GM19035 (cell line): ENCODE measurements at regions not wholly inside any gene's neighbourhood (a gene's known extent, or its start where the extent isn't known, plus 50 kb on each side); places are given as distances from the start of the nearest gene placed in this dataset.

Experiments used
- ATAC-seq: cut with Tn5 transposase; IDR thresholded peaks from one replicate; pipeline ENCODE4 v1.9.1; 2021; ENCODE audit not compliant: unreplicated experiment

GRCh38 chr1:192945390-192946130, 113.6 kb downstream of the UCHL5 start:
- no peak for ATAC-seq

- ATAC-seq, result no peak
Measured at GRCh38 chr1:192949783-192950182, 109.4 kb downstream of the UCHL5 start.

- no peak for ATAC-seq
Measured at GRCh38 chr1:192950926-192951325, 108.2 kb downstream of the UCHL5 start.

- peak; percentile 87 for ATAC-seq
Measured at GRCh38 chr1:192951691-192952460, 107.3 kb downstream of the UCHL5 start.

- no peak for ATAC-seq
Measured at GRCh38 chr1:192952646-192953045, 106.5 kb downstream of the UCHL5 start.

GRCh38 chr1:192954705-192955265, 104.4 kb downstream of the UCHL5 start:
- no peak for ATAC-seq

- ATAC-seq, result no peak
Measured at GRCh38 chr1:192958350-192958749, 100.8 kb downstream of the UCHL5 start.

GRCh38 chr1:192958871-192959270, 100.3 kb downstream of the UCHL5 start:
- no peak for ATAC-seq

- no peak for ATAC-seq
Measured at GRCh38 chr1:192959657-192960186, 99.4 kb downstream of the UCHL5 start.
